ENCODE measurements at regions not wholly inside any gene's neighbourhood (a gene's known extent, or its start where the extent isn't known, plus 50 kb on each side); places are given as distances from the start of the nearest gene placed in this dataset.

- TF ChIP-seq EZH2 (IDR thresholded peaks at IDR 0.05) (no peak), POLR2AphosphoS5 (IDR thresholded peaks at IDR 0.05; ENCODE audit: borderline replicate concordance, low read depth, low read length) (no peak), FOXP2 (optimal IDR thresholded peaks at IDR 0.05; ENCODE audit: control extremely low read depth, extremely low read length, insufficient read depth) (no peak)
These were observed 760.4 kb downstream of the SLITRK1 start for GRCh38 chr13:83121896-83122295.

All from SK-N-MC (cell line).